GM19463 (cell line): ENCODE measurements at regions not wholly inside any gene's neighbourhood (a gene's known extent, or its start where the extent isn't known, plus 50 kb on each side); places are given as distances from the start of the nearest gene placed in this dataset.
"Not testable (repeated sequence)": the region's sequence is repeated elsewhere in the genome, so short reads cannot be mapped to it uniquely, and the experiment has no call there.

ENCODE experiments used
- ATAC-seq: cut with Tn5 transposase; IDR thresholded peaks from one replicate; pipeline ENCODE4 v1.9.1; 2021; ENCODE audit warnings: mild to moderate bottlenecking, moderate library complexity; ENCODE audit not compliant: unreplicated experiment

DNA sequence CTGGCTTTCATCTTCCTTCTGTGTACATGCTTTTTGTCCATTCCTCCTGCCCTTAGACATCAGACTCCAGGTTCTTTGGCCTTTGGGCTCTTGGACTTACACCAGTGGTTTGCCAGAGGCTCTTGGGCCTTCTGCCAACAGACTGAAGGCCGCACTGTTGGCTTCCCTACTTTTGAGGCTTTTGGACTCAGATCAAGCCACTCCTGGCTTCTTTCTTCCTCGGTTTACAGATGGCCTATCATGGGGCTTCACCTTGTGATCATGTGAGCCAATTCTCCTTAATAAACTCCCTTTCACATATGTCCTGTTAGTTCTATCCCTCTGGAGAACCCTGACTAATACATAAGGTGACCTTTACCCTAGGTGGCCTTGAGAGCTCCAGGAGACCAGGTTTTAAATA is 189.1 kb upstream of the CCNG1 start:
- no peak for ATAC-seq

DNA sequence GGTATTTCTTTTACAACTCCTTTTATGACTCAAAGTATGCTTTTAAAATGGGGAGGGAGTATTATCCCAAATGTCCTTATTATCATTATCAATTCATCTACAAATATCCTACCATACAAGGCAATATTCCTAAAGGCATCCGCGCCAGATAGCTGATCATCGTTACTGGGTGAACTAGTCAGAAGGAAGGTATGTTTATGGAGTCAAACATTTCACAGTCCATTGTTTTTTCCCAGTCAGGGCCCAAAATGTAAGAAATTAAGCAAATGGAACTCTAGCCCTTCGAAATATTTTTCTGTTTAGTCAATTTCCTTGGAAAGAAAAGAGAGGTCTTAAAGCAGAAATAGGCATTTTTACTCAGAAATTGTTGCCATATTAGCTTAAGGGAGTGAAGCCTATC is 188.5 kb upstream of the CCNG1 start:
- ATAC-seq, result no peak

DNA sequence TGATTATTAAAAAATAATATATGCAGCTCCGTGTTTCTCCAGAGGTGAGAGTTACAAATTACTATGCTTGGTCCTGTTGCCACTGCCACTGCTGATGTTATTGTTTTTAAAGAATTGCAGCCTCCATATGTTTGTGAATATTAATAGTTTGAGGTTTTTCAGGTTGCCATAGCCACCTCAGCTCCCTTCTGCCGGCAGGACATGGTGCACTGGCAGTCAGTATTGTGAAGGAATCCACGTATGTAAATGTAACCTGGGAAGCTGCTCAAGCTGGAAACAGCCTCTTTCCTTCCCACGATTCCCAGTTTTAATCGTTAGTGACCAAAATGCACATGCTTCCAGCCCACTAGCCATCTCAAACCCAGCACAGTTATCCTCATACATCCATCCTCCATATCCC is 184.4 kb upstream of the CCNG1 start:
- ATAC-seq, result no peak

DNA sequence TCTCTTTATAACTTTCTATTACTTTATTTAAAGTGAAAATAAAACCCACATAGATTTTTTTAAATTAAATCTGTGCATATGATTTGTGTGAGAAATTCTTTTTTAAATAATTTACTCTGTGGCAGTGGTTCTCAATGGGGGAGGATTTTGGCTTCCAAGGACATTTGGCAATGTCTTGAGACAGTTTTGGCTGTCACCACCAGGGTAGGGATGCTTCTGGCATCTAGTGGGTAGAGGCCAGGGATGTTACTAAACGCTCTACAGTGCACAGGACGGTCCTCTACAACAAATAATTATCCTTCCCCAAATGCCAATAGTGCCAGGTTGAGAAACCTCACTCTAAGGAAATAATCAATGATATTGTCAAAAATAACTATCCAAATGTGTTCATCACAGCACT is 177.9 kb upstream of the CCNG1 start:
- no peak for ATAC-seq

DNA sequence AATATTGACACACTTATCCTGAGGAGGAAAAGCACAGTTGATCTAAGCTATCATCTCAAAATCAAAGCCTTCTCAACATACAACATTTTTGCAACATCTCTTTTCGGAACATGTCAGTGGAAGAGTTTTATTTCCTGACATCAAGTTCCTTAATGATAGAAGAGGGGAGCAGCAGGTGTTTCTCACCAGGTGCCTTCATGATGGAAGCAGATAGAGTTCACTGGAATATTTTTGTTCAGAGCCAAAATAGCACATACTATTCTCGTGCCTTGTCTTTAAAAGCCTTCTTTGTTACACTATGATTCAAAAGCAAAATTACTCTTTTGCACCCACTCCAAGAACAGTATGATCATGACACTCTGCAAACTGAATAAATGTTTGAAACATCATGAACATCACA is 176.9 kb upstream of the CCNG1 start:
- ATAC-seq, result no peak

DNA sequence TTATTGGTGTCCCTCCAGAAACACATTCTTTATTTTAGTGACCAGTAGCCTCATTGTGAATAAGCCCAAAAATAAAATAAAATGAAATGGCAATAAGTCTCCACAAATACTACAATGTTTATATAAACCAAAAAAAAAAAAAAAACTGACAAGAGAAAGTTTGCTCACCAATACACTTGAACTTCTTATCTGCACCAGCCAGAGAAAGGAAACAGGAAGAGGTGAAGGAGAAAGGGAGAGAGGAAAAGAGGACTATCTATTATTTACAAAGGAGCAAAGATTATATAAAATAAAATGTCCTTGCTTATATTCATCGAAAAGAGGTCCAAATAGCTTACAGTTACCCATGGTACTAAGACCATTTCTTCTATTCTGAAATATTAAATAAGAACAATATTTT is 176.4 kb upstream of the CCNG1 start:
- ATAC-seq, result no peak

DNA sequence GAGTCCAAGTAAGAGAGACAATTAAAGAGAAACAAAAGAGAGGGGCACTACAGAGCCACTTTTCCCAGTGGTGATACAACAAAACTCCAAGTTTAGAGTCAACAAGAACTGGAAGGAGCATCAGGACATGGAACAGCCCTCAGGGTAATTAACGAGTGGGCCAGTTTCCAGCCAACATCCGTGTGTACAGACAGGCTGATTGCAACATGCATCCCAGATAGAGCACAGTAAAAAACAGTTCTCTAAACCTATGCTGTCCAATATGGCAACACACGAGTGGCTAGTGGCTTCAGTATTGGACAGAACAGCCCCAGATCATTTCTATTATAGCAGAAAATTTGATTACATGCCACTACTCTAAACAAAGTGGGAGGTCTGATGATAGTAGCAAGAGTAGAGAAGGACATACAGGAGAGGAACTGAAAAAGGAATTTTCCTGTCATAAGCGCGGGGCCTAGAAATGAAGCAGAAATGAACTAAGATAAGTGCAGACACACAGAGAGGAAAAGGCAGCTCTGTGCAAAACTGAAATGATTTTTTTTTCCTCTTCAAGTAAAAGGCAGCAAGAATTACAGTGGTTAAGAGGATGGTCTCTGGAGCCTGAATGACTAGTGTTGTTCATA is 175.6 kb upstream of the CCNG1 start:
- ATAC-seq, result no peak

DNA sequence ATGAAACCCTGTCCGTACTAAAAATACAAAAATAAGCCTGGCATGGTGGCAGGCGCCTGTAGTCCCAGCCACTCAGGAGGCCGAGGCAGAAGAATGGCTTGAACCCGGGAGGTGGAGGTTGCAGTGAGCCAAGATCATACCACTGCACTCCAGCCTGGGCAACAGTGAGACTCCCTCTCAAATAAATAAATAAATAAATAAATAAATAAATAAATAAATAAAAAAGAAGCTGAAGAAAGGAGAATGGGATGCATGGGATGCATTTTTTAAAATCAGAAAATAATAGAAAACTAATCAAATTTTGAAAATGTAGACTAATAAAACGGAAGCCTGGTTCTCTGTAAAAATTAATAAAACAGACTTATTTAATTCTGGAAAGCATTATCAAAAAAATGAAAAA is 171.1 kb upstream of the CCNG1 start:
- not testable (repeated sequence) for ATAC-seq

DNA sequence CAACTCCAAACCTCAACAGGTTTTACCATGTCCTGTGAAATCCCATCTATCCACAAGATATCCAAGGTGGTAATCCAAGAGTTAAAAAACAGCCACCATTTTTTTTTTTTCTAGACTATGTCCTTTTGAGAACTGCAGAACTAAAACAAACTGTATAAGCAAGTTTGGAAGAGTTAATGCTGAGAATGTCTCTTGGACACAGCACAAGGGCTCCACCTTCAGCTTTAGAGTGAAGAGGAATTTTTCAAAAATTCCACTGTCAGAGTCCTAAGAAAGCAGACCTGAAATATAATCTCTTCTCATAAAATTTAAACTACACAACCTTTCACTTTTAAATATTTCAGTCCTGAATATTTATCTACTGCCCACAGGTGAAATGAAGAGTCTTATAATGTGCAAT is 167.8 kb upstream of the CCNG1 start:
- no peak for ATAC-seq

DNA sequence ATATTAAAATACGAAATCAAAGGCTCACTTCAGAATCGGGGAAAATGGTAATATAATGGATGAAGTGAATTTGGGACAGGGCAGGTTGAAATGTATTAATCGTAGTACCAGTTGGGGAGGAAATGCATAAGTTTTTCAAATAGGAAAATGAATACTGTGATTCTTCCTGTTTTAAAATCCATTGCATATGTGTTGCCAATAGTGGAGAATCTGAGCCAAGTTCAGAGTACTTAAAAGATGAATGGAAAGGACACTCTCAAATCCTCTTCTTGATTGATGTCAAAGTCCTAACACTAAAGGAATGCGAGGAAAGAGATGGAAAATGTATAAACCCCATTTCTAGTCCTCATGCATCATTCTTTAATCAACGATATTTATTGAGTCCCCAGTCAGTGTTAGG is 160.9 kb upstream of the CCNG1 start:
- no peak for ATAC-seq

DNA sequence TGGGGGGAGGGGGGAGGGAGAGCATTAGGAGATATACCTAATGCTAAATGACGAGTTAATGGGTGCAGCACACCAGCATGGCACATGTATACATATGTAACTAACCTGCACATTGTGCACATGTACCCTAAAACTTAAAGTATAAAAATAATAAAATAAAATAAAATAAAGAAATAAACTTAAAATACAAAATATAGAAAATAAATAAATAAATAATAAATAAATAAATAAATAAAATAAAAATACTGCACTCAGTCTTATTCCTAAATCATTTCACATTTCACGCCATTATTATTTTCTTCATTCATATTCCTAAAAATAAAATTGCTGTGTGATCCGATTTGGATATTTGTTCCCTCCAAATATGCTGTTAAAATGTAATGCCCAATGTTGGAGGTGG is 156.5 kb upstream of the CCNG1 start:
- ATAC-seq, result not testable (repeated sequence)

DNA sequence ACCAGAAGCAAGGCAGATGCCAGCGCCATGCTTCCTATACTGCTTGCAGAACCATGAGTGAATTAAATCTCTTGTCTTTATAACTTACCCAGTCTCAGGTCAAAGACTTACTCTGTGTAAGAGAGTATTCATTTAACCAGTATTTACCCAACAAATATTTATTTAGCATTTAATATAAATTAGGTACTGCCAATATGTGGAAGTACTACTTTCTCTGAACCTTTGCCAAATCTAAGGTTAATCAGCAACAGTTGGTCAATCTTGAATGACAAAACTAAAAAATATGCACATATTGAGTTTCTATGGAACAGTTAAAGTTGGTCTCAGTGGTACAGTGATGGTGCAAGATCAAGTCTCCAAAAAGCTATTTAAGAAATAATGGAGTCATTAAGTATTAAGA is 155.9 kb upstream of the CCNG1 start:
- ATAC-seq, result no peak

DNA sequence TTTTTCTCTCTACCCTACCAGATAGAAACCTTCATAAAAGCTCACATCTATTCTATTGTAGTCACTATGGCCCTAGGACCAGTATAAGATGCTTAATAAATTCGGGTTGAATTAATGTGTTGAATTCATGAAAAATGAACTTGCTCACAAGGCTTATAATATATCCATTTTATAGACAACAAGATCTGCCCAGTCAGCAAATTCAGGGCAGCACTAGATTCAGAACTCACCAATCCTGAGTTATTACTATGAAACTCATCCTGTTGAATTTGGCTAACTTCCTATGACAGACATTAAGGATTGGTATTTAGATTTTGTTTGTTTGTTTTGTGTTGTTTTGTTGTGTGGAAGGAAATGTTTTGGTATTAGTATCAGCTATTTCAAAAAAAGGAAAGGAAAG is 143.6 kb upstream of the CCNG1 start:
- no peak for ATAC-seq

DNA sequence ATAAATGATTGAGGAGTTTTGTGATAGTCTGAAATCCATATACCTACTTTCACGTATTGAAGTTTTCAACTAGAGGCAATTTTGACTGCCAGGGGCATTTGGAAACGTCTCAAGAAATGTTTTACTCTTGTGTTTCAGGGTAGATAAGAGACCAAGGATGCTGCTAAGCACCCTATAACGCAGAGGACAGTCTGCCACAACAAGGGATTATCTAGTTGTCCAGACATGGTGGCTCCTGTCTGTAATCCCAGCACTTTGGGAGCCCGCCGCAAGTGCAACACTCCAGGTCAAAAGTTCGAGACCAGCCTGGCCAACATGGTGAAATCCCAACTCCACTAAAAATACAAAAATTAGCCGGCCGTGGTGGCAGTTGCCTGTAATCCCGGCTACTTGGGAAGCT is 133.7 kb upstream of the CCNG1 start:
- ATAC-seq, result no peak

DNA sequence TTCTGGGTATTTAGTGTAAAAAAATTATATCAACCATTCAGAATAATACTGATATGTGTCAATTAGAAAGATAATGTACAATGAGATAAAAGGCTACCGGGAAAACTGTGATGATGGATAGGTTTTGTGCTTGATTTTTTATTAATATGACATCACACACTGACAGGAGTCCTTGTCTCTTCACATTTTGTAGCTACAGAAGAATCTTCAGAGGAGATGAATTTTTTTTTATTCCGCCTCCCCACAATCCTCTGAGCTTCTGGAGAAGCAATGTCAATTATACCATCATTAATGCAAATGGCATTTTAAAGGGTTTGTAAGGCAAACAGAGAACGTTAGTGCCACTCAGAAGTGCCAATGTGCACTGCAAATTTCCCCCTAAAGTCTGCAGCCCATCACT is 131.7 kb upstream of the CCNG1 start:
- ATAC-seq, result no peak

DNA sequence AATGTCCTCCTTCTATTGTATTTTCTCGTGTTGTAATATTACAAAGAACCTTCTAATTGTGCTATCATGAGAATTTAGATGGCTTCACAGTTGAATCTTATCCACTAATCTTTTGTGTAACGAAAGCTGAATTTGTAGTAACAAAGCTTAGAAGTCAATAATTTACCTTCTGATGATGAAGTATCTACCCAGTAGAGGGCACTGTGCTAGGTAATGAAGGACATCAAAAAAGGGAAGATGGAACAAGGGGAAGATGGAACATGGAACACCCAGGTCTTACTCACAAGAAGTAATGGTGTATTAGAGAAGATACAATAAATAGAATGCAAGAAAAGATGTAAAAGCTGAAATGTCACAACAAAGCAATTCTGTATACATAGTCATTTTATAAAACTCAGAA is 131.0 kb upstream of the CCNG1 start:
- no peak for ATAC-seq

DNA sequence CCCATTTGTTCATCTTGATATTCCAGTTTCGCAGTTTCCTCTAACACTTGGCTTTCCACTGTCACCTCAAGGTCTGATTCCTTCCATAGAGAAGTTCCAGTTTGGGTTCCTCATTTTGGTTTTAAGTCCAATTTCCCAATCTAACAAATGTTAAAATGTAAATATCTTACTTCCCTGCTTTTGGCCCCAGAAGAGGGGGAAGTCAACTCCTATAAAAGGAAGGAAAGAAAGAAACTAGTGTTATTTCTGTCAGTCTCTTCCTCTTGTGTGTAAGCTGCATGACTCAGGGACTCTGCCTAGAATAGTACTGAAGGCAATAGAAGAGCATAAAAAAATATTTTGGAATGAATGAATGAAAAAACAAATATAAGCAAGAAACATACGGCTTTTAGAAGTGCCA is 127.5 kb upstream of the CCNG1 start:
- ATAC-seq, result no peak

DNA sequence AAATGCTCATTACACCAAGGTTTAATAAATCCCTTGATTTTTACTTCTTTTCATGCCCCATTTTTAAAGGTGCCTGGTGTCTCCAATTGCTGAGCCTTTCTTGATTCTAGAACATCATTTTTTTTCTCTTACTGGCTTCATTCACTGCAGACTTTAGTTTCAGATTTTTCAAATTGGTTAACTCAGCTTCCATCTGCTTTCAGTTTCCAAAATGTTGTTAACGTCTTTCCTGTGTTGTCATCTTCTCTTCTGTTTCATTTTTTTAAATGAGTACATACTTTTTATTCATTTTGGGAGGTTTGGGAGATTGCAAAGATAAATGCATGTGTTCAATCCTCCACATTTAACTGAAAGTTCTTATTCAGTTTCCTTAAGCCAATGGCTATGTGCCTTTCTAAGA is 126.4 kb upstream of the CCNG1 start:
- no peak for ATAC-seq

DNA sequence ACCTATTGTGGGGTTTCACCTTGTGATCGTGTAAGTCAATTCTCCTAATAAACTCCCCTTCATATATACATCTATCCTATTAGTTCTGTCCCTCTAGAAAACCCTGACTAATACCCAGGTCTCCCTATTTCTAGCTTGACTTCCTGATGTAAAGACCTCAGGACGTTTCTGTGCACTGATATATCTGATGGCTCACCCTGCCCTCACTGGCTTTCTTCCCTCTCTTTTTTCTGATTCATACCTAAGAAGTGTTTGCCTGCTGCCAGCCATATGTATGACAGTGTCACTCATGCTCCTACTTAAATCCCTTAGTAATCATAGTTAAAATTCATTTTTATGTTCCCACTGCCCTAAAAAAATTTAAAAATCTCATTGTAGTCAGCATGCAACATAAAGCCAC is 124.8 kb upstream of the CCNG1 start:
- no peak for ATAC-seq

DNA sequence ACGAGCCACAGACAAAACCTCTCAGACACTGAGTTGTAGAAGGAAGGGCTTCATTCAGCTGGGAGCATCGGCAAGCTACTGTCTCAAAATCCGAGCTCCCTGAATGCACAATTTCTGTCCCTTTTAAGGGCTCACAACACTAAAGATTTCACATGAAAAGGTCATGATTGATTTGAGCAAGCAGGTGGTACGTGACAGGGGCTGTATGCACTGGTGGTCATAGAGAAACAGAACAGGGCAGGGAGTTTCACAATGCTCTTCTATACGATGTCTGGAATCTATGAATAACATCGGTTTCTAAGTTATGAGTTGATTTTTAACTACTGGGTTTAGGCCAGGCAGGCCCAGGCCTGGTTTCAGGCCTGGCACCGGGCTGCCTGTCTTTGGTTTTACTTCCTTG is 124.3 kb upstream of the CCNG1 start:
- ATAC-seq, result not testable (repeated sequence)

DNA sequence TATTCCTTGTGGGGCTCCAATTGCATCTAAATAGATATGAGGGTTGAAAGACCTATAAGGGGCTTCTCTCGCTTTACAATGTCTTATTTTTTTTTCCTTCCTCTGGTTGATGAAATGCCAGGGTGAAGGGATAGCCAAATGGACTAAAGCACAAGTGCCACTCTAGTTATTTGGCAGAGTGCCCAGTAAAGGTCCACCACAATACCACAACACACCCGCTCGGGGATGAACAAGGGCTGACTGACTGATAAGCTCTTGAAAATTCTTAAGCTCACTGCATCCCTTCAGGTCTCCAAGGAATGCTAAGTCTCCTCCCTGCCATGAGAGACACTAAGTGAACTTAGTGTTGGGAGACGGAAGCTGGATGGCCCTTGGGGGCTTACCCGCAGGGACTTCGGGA is 121.0 kb upstream of the CCNG1 start:
- not testable (repeated sequence) for ATAC-seq

DNA sequence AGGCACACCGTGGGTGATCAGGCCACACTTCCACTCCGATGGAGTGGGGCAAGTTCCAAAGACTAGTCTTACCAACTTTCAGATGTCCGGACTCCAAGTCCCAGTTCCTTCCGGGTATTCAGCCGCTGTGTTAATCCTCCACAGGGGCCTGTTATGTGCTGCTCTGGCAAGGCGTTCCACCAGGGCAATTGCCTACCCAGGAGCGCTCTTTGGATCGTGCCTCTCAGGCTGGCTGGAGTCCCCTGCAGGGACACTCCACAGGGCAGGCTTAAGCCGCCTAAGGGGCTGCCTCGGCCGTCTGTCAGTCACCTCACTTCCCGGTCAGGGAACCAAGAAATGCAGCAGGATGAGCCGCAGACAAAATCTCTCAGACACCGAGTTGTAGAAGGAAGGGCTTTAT is 118.7 kb upstream of the CCNG1 start:
- ATAC-seq, result no peak

DNA sequence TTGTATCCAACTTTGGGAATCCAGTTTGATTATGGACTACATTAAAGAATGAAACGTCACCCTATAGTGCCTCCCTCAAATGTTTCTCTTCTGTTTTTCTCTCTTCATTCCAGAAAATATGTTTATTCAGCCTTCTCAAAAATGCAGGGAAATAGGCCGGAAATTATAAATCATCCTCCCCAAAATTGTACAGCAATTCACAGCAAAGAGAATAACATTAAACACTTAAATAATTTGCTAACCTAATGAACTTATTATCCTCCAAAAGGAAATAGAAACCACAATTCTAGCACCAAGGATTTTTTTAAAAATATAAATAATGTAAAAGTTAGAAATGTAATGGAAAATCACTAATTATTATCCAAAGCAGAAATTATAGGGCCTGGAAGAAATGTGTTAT is 115.9 kb upstream of the CCNG1 start:
- no peak for ATAC-seq
